ENCODE measurements at regions not wholly inside any gene's neighbourhood (a gene's known extent, or its start where the extent isn't known, plus 50 kb on each side); places are given as distances from the start of the nearest gene placed in this dataset.

DNA sequence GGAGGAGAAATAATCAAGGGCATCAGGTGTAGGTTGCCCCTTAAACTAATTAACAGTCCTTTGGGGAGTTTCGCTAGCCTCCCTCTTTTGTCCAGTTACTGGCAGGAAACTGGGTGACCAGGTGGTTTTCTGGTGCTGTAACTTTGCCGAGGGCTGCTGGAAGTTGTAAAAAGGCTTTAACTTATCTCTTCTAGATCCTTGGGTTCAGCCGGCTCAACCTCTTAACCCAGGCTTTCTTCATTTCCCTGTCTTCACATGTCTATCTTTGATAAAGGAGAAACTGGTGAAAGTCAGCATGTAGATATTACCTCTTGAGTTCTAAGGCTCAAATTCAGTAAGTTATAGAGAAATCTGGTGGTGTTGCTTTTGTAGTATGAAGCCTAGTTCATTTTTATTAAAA, 289.7 kb upstream of the NRIP1 start:
- TF ChIP-seq CTCF (IDR thresholded peaks at IDR 0.05; ENCODE audit: insufficient read depth, low read length) (no peak), POLR2AphosphoS5 (IDR thresholded peaks at IDR 0.05; ENCODE audit: low read depth) (no peak), GABPA (IDR thresholded peaks at IDR 0.05; ENCODE audit: low read depth) (no peak)
- TF ChIP-seq, protein P1, sequence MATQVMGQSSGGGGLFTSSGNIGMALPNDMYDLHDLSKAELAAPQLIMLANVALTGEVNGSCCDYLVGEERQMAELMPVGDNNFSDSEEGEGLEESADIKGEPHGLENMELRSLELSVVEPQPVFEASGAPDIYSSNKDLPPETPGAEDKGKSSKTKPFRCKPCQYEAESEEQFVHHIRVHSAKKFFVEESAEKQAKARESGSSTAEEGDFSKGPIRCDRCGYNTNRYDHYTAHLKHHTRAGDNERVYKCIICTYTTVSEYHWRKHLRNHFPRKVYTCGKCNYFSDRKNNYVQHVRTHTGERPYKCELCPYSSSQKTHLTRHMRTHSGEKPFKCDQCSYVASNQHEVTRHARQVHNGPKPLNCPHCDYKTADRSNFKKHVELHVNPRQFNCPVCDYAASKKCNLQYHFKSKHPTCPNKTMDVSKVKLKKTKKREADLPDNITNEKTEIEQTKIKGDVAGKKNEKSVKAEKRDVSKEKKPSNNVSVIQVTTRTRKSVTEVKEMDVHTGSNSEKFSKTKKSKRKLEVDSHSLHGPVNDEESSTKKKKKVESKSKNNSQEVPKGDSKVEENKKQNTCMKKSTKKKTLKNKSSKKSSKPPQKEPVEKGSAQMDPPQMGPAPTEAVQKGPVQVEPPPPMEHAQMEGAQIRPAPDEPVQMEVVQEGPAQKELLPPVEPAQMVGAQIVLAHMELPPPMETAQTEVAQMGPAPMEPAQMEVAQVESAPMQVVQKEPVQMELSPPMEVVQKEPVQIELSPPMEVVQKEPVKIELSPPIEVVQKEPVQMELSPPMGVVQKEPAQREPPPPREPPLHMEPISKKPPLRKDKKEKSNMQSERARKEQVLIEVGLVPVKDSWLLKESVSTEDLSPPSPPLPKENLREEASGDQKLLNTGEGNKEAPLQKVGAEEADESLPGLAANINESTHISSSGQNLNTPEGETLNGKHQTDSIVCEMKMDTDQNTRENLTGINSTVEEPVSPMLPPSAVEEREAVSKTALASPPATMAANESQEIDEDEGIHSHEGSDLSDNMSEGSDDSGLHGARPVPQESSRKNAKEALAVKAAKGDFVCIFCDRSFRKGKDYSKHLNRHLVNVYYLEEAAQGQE (IDR thresholded peaks at IDR 0.05; ENCODE audit: insufficient replicate concordance, low read depth): no peak
